Epidermal melanocyte (primary cell): ENCODE measurements at regions not wholly inside any gene's neighbourhood (a gene's known extent, or its start where the extent isn't known, plus 50 kb on each side); places are given as distances from the start of the nearest gene placed in this dataset.

Experiments
- DNase-seq: peaks from one replicate; pipeline ENCODE4 v3.0.0; 2011; ENCODE audit warnings: low spot score; ENCODE audit not compliant: insufficient read length

GRCh38 chr13:74966814-74967424 lies 515.0 kb downstream of the TBC1D4 start:
- peak; percentile 22 for DNase-seq

DNA sequence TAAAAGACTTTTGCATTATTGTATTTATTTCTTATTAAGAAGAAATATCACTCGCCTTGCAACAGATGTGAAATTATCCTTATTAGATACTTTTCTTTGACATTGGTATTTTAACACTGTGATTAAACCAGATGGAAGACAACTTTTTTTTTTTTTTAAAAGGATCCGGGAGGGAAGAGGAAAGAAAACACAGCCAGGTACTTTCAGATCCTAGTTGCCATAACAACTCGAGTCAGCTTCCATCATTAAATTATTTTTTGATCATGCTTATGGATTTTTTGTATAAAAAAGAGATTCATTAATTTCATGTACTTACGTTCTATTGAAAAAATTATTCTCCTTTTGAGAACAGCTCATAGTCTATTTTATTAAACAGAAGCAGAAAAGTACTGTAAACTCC lies 515.7 kb downstream of the TBC1D4 start:
- DNase-seq = no peak

DNA sequence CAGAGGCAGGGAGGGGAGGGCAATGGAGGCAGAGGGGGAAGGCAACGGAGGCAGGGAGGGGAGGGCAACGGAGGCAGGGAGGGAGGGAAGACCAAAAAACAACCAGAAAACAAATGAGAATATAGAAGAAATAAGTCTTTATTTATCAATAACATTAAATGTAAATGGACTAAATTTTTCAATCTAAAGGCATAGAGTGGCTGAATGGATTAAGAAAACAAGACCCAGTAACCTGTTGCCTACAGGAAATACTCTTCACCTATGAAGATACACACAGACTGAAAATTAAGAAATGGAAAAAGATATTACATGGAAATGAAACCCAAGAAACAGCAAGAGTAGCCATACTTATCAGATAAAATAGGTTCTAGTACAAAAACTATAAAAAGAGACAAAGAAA lies 536.3 kb downstream of the TBC1D4 start:
- no peak for DNase-seq

GRCh38 chr13:74931698-74932433 lies 550.1 kb downstream of the TBC1D4 start:
- no peak for DNase-seq

- no peak for DNase-seq
These were observed 551.4 kb downstream of the TBC1D4 start for GRCh38 chr13:74930402-74931165.

- no peak for DNase-seq
These were observed 552.5 kb downstream of the TBC1D4 start for GRCh38 chr13:74929436-74929835.

DNA sequence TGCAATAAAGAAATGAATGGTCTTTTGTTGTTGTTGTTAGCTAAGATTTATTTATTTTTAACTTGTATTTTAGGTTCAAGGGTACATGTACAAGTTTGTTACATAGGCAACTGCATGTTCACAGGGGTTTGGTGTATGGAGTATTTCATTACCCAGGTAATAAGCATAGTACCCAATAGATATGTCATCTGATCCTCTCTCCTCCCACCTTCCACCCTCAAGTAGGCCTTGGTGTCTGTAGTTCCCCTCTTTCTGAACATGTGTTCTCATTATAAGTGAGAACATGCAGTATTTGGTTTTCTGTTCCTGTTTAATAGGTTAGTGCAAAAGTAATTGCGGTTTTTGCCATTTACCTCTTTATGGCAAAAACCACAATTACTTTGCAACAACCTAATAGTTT lies 554.1 kb downstream of the TBC1D4 start:
- DNase-seq = no peak

DNA sequence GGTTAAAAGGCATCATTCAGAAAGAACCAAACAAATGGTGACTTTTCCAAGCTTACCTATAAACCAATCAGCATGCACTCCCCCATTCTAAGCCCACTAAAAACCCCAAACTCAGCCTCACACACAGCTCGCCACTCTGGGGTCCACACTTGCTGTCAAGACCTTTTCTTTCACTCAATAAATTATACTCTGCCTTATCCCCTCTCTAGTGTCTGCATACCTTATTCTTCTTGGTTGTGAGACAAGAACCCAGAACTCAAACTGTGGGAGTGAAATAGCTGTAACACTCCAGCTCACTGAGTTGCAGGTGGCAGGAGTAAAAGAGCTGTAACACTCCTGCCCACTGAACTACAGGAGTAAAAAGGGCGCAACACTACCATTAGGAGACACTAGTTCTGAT lies 559.0 kb downstream of the TBC1D4 start:
- DNase-seq = no peak

DNA sequence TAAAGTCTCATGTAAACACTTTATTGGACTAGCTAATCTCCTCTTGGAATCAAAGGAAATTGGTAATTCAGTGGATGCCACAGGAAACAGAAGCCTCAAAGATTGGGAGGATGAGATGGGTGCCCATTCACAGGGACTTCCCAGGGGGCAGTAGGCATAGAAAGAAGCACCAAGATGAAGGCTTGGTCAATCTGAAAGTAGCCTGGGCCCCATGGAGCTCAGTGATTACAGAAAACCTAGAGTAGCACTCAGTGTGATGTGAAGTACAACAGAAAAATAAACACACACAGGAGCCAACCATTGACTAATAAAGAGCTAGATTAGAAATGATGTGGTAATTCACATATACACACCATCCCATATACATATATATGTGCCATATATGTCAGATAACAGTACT lies 560.6 kb downstream of the TBC1D4 start:
- DNase-seq = no peak

DNA sequence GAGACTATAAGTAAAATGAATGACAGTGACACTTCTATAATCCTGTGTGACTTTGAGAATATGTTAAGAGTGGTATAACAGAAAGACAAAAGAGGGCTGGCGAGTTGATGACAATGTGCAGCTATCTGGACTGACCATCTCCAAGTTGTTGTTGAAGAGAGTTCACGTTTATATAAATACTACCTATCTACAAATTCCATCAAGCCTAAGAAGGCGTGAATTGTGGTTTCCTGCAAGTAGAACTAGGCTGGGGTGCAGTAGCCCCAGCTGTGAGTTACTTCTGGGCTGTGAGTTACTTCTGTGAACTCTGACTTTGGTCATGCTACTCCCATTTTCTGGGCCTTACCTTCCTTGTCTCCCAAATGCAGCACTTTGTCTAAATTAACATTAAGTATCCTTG lies 561.0 kb downstream of the TBC1D4 start:
- no peak for DNase-seq

DNA sequence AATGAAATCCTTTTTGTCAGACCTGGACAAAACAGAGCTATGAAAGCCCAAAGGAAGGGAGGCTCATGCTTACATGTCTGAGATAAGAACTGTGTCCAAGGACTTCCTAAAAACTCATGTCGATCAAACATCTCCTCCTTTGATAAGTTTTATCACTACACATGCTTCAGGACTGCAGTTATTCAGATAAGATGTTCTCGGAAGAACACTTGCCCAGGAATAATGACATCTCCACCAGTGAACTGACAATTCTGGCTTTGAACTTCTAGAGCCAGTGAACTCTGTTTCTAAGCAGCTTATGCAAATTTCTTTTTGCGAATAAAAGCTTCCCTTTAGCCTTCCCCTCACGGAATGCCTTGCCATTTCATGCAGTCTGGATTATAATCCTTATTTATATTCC lies 561.6 kb downstream of the TBC1D4 start:
- no peak for DNase-seq

GRCh38 chr13:74919914-74920313 lies 562.1 kb downstream of the TBC1D4 start:
- no peak for DNase-seq

GRCh38 chr13:74912898-74913297 lies 569.1 kb downstream of the TBC1D4 start:
- no peak for DNase-seq

GRCh38 chr13:74910415-74910814 lies 571.6 kb downstream of the TBC1D4 start:
- DNase-seq = no peak

- no peak for DNase-seq
These were observed 574.2 kb downstream of the TBC1D4 start for GRCh38 chr13:74907788-74908187.

DNA sequence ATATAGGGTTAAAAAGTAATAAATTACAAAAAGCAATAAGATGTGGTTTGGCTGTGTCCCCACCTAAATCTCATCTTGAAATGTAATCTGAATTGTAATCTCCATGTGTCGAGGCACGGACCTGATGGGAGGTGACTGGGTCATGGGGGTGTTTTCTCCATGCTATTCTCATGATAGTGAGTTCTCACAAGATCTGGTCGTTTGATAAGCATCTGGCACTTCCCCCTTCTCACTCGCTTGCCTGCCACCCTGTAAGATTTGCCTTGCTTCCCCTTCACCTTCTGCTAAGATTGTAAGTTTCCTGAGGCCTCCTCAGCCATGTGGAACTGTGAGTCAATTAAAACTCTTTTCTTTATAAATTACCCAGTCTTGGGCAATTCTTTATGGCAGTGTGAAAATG lies 577.4 kb downstream of the TBC1D4 start:
- no peak for DNase-seq

GRCh38 chr13:74895042-74895796 lies 586.8 kb downstream of the TBC1D4 start:
- DNase-seq = no peak

GRCh38 chr13:74892096-74892495 lies 589.9 kb downstream of the TBC1D4 start:
- DNase-seq = no peak

DNA sequence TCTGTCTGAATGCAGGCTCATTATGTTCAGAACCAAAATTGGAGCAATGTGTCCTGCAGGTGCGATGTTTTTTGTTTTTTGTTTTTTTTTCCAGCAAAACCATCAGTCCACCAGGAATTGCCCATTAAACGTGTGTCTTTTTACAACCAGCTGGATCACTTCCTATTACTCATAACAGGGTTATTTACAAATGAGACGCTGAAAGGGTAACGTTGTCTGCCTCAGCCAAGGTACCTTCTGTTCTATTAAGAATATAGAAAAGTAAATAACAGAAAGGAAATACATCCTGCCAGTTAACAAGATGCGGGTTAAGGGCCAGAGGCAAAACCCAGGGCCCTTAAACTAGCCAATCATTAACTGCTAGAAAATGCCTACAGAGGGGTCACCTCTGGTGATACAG lies 590.4 kb downstream of the TBC1D4 start:
- DNase-seq = no peak

- no peak for DNase-seq
These were observed 592.6 kb downstream of the TBC1D4 start for GRCh38 chr13:74889321-74889720.

GRCh38 chr13:74886502-74886901 lies 595.5 kb downstream of the TBC1D4 start:
- no peak for DNase-seq

- DNase-seq = no peak
These were observed 598.1 kb downstream of the TBC1D4 start for GRCh38 chr13:74883834-74884233.
